SK-N-MC (cell line): ENCODE measurements at regions not wholly inside any gene's neighbourhood (a gene's known extent, or its start where the extent isn't known, plus 50 kb on each side); places are given as distances from the start of the nearest gene placed in this dataset.

Experiments
- DNase-seq: peaks from one replicate; pipeline ENCODE4 v3.0.0-alpha.2; 2011; ENCODE audit warnings: low read depth, low spot score
- H3K27ac ChIP-seq: fragments of 200-600 bp; sonication (generic); 2 replicates; pipeline ENCODE4 v1.5.1; 2016; ENCODE audit warnings: mixed run types
- H3K36me3 ChIP-seq: fragments of 200-600 bp; sonication (generic); 2 replicates; pipeline ENCODE4 v1.6.1; 2017; ENCODE audit warnings: antibody characterized with exemption, low read length, mixed read lengths; ENCODE audit not compliant: insufficient read depth
- H3K4me3 ChIP-seq: fragments of 200-600 bp; sonication (generic); 2 replicates; pipeline ENCODE4 v1.5.1; 2016
- H3K9ac ChIP-seq: fragments of 200-600 bp; sonication (generic); 2 replicates; pipeline ENCODE4 v1.8.0; 2017; ENCODE audit warnings: mixed run types, mixed read lengths; ENCODE audit not compliant: insufficient read length
- H3K9me3 ChIP-seq: fragments of 200-600 bp; sonication (generic); 2 replicates; pipeline ENCODE4 v1.6.1; 2017; ENCODE audit warnings: low read depth, mild to moderate bottlenecking, antibody characterized with exemption, low read length, moderate library complexity, mixed read lengths
- EZH2 ChIP-seq: fragments of 200-600 bp; sonication (generic); IDR thresholded peaks from one replicate; pipeline ENCODE4 v1.6.1; 2017; ENCODE audit warnings: antibody characterized with exemption
- FOXP2 ChIP-seq: optimal IDR thresholded peaks from 2 replicates; pipeline ENCODE3; 2011; ENCODE audit warnings: mild to moderate bottlenecking, moderate library complexity; ENCODE audit not compliant: insufficient read depth; ENCODE audit errors: extremely low read length, control extremely low read depth
- POLR2AphosphoS5 ChIP-seq: IDR thresholded peaks from 2 replicates; pipeline ENCODE4 v1.6.1; 2012; ENCODE audit warnings: mild to moderate bottlenecking, low read depth, low read length, borderline replicate concordance

DNA sequence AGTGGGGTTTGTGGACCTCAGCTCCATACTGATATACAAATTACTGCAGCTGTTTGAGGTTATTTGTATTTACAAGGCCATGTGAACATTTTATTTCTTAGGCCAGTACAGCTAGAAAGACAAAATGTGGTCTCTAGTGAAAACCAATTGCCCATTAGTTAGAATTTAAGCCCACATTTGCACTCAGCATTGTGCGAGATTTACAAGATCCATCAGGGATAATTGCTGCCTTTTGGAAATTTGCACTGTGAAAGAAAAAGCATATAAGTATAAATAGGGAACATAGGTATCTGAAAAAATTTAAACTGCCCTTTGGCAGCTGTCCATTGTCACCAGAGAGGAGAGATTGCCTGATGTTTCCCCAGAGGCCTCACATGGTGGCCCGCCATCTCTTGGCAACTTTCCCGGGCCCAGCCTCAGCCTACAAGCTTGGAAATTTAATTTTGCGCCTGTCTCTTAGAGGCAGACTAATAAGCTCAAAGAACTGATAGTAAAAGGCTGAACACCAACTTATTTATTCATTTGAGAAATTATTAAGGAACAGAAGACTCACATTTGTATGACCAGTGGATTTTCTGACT is 120.7 kb downstream of the MAP3K21 start:
- Histone ChIP-seq H3K36me3 (no peaks in the 10 kb centered on the region), H3K9ac (no peak overlapping the region), H3K27ac (no peak overlapping the region), H3K4me3 (no peak overlapping the region), H3K9me3 (no peaks in the 10 kb centered on the region)
- no peak for DNase-seq
- TF ChIP-seq POLR2AphosphoS5: no peak
- TF ChIP-seq FOXP2: no peak
- no peak for TF ChIP-seq EZH2

DNA sequence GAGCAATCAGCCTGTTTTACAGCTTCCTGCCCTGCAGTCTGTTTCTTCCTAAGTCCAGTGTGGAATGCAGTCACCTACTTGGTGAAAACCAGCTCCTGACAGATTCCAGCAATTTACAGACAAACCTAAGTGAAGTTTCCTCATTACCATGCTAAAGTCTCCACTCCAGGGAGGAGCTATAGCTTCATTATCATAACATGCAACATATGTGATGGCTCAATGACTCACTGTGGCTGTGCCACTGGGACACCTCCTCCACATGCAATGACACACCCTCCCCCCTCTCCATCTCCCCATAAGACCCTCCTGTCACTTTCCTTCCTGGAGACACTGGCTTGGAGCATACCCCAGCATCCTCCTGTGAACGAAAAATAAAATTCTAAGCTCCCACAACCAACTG is 125.2 kb downstream of the MAP3K21 start:
- DNase-seq: no peak
- Histone ChIP-seq H3K36me3 (no peaks in the 10 kb centered on the region), H3K9me3 (no peaks in the 10 kb centered on the region), H3K27ac (no peak overlapping the region), H3K9ac (no peak overlapping the region), H3K4me3 (no peak overlapping the region)
- TF ChIP-seq POLR2AphosphoS5 (no peak), EZH2 (no peak), FOXP2 (no peak)

DNA sequence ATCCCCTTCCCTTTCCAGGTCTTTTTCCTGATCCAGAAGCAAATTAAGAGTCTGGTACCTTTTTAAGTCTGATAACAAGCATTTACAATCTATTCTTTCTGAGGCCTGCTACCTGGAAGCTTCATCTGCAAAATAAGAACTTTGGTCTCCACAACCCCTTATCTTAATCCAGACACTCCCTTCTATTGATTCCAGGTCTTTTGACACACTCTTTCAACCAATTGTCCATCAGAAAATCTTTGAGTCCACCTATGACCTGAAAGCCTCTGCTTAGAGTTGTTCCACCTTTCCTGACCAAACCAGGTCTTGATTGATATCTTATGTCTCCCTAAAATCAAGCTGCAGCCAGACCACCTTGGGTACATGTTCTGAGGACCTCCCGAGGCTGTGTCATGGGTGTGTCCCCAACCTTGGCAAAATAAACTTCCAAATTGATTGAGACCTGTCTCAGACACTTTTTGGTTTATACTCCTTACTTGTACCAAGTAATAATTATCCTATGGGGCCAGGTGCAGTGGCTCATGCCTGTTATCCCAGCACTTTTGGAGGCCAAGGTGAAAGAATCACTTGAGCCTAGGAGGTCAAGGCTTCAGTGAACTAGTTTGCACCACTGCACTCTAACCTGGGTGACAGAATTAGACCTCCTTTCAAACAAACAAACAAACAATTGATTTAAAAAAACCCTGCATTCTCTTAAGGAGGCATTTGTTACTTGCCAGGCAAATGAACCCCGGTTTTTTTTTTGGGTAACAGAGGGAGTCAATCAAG is 126.1 kb downstream of the MAP3K21 start:
- no peak for DNase-seq
- TF ChIP-seq EZH2: no peak
- no peak for TF ChIP-seq FOXP2
- no peak for TF ChIP-seq POLR2AphosphoS5
- Histone ChIP-seq H3K4me3 (no peak overlapping the region), H3K9ac (no peak overlapping the region), H3K27ac (no peak overlapping the region), H3K36me3 (no peaks in the 10 kb centered on the region), H3K9me3 (no peaks in the 10 kb centered on the region)

DNA sequence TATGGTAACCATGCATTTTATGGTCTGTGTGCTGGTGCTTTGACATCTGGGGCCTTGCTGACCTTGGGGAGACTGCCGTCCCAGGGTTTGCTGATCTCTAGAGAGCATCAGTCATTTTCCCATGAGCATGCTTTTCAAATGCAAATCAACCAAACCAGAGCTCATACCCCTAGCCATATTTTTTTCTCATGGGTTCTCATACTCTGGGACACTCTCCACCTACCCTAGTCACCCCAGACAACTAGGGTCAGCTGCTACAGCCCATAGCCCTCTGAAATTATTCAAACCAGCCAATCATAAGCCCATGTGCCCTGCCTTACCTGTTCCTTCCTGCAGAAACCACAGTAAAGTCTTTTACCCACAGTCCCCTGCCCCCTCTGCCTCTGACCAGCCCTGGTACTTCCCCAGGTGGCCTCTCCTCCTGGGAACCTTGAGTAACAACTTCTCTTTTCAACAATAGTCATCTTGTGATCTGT is 132.0 kb downstream of the MAP3K21 start:
- Histone ChIP-seq H3K27ac (no peak overlapping the region), H3K4me3 (no peak overlapping the region), H3K36me3 (no peaks in the 10 kb centered on the region), H3K9ac (no peak overlapping the region), H3K9me3 (no peaks in the 10 kb centered on the region)
- TF ChIP-seq EZH2 (no peak), POLR2AphosphoS5 (no peak), FOXP2 (no peak)
- DNase-seq: no peak

DNA sequence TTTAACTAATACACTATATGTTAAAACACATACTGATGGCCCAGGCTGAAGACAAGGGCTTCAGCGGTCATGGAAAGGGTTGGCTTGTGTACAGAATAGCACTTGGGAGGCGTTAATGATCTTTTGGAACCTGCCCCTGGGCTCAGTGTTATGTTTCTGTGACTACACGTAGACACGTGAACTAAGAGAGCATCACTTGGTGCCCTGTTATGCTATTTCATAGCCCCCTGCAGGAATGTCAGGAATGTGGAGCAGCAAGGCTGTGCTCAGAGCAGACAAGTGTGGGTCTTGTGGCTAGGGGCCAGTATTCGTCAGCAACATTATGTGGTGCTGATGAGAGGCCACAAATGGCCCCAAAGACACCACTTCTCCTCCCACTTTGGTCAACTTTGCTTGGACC is 132.4 kb downstream of the MAP3K21 start:
- DNase-seq: no peak
- Histone ChIP-seq H3K9ac (no peak overlapping the region), H3K9me3 (no peaks in the 10 kb centered on the region), H3K36me3 (no peaks in the 10 kb centered on the region), H3K27ac (no peak overlapping the region), H3K4me3 (no peak overlapping the region)
- TF ChIP-seq POLR2AphosphoS5 (no peak), EZH2 (no peak), FOXP2 (no peak)

DNA sequence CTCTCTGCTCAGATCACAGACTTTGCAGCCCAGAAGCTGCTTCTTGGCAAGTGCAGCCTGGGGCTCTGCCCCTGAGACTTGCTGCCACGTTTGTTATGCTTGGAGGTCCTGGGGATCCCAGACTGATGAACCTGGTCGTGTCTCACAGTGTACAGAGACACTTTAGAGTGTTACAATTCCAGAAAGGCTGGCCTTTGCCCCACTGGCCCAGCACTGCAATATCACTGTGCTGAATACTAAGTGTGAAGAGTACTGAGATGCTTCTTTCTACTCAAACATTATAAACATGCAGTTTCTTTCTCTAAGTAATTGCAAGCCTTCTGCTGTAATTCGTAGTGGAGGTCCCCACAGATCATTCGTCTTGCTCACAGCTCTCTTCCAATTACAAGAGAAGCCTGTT is 133.2 kb downstream of the MAP3K21 start:
- no peak overlapping the region for H3K27ac ChIP-seq
- no peaks in the 10 kb centered on the region for H3K36me3 ChIP-seq
- no peak for DNase-seq
- no peak overlapping the region for H3K4me3 ChIP-seq
- H3K9ac ChIP-seq: no peak overlapping the region
- TF ChIP-seq POLR2AphosphoS5 (no peak), EZH2 (no peak), FOXP2 (no peak)
- H3K9me3 ChIP-seq: no peaks in the 10 kb centered on the region

GRCh38 chr1:233461847-233462246 is 134.3 kb downstream of the MAP3K21 start:
- H3K27ac ChIP-seq: no peak overlapping the region
- TF ChIP-seq EZH2: no peak
- TF ChIP-seq POLR2AphosphoS5: no peak
- TF ChIP-seq FOXP2: no peak
- no peak for DNase-seq
- H3K9me3 ChIP-seq: no peaks in the 10 kb centered on the region
- H3K36me3 ChIP-seq: no peaks in the 10 kb centered on the region
- no peak overlapping the region for H3K9ac ChIP-seq
- H3K4me3 ChIP-seq: no peak overlapping the region

- no peaks in the 10 kb centered on the region for H3K36me3 ChIP-seq
- DNase-seq: no peak
- H3K27ac ChIP-seq: no peak overlapping the region
- H3K9ac ChIP-seq: no peak overlapping the region
- H3K4me3 ChIP-seq: no peak overlapping the region
- TF ChIP-seq EZH2 (no peak), POLR2AphosphoS5 (no peak), FOXP2 (no peak)
- H3K9me3 ChIP-seq: no peaks in the 10 kb centered on the region
Observed at GRCh38 chr1:233463333-233463732, 135.8 kb downstream of the MAP3K21 start.

- no peak for TF ChIP-seq EZH2
- TF ChIP-seq POLR2AphosphoS5: no peak
- TF ChIP-seq FOXP2: no peak
- H3K9ac ChIP-seq: no peak overlapping the region
- H3K27ac ChIP-seq: no peak overlapping the region
- no peak for DNase-seq
- no peaks in the 10 kb centered on the region for H3K9me3 ChIP-seq
- no peaks in the 10 kb centered on the region for H3K36me3 ChIP-seq
- H3K4me3 ChIP-seq: no peak overlapping the region
Observed at GRCh38 chr1:233465745-233466343, 138.3 kb downstream of the MAP3K21 start.
